HuH-7 (cell line): ENCODE measurements at regions not wholly inside any gene's neighbourhood (a gene's known extent, or its start where the extent isn't known, plus 50 kb on each side); places are given as distances from the start of the nearest gene placed in this dataset.
"Not testable (repeated sequence)": the region's sequence is repeated elsewhere in the genome, so short reads cannot be mapped to it uniquely, and the experiment has no call there.

ENCODE experiments used
- DNase-seq: peaks from one replicate; pipeline ENCODE4 v3.0.0; 2011; ENCODE audit warnings: low spot score

GRCh38 chr3:20637729-20638128, 451.7 kb upstream of the SGO1 start:
- DNase-seq: no peak

GRCh38 chr3:20622304-20622703, 436.3 kb upstream of the SGO1 start:
- DNase-seq: no peak

GRCh38 chr3:20618621-20619020, 432.6 kb upstream of the SGO1 start:
- DNase-seq: not testable (repeated sequence)

- not testable (repeated sequence) for DNase-seq
Measured at GRCh38 chr3:20618181-20618580, 432.2 kb upstream of the SGO1 start.

- DNase-seq: not testable (repeated sequence)
Measured at GRCh38 chr3:20615982-20616381, 430.0 kb upstream of the SGO1 start.

GRCh38 chr3:20608054-20608738, 422.2 kb upstream of the SGO1 start:
- no peak for DNase-seq

GRCh38 chr3:20604659-20605058, 418.7 kb upstream of the SGO1 start:
- no peak for DNase-seq

- no peak for DNase-seq
Measured at GRCh38 chr3:20589275-20589674, 403.3 kb upstream of the SGO1 start.

- DNase-seq: no peak
Measured at GRCh38 chr3:20588781-20589180, 402.8 kb upstream of the SGO1 start.

- DNase-seq: no peak
Measured at GRCh38 chr3:20583648-20584047, 397.6 kb upstream of the SGO1 start.

- DNase-seq: no peak
Measured at GRCh38 chr3:20576228-20576627, 390.2 kb upstream of the SGO1 start.

- no peak for DNase-seq
Measured at GRCh38 chr3:20575146-20575545, 389.1 kb upstream of the SGO1 start.

- no peak for DNase-seq
Measured at GRCh38 chr3:20574746-20575145, 388.7 kb upstream of the SGO1 start.

GRCh38 chr3:20573175-20573574, 387.2 kb upstream of the SGO1 start:
- DNase-seq: no peak

- DNase-seq: no peak
Measured at GRCh38 chr3:20572473-20572872, 386.5 kb upstream of the SGO1 start.

- no peak for DNase-seq
Measured at GRCh38 chr3:20569310-20569709, 383.3 kb upstream of the SGO1 start.

GRCh38 chr3:20564966-20565365, 379.0 kb upstream of the SGO1 start:
- DNase-seq: no peak

- DNase-seq: no peak
Measured at GRCh38 chr3:20563985-20564384, 378.0 kb upstream of the SGO1 start.

- DNase-seq: no peak
Measured at GRCh38 chr3:20563251-20563650, 377.2 kb upstream of the SGO1 start.

GRCh38 chr3:20561166-20561565, 375.2 kb upstream of the SGO1 start:
- DNase-seq: no peak

- not testable (repeated sequence) for DNase-seq
Measured at GRCh38 chr3:20560446-20560845, 374.4 kb upstream of the SGO1 start.

GRCh38 chr3:20558161-20558560, 372.2 kb upstream of the SGO1 start:
- no peak for DNase-seq

GRCh38 chr3:20556661-20557060, 370.7 kb upstream of the SGO1 start:
- DNase-seq: no peak

GRCh38 chr3:20552605-20553275, 366.7 kb upstream of the SGO1 start:
- DNase-seq: no peak
